WTC11 (cell line): ENCODE measurements at regions not wholly inside any gene's neighbourhood (a gene's known extent, or its start where the extent isn't known, plus 50 kb on each side); places are given as distances from the start of the nearest gene placed in this dataset.

Source experiments
- ATAC-seq: fragments of 200-7000 bp; cut with Tn5 transposase; 2 replicates; pipeline ENCODE4 v1.10.0; 2021; ENCODE audit warnings: mild to moderate bottlenecking, moderate library complexity
- CTCF ChIA-PET: fragments of 300-600 bp; sonication (Branson Sonifier 250); formaldehyde crosslinking; loops from one replicate; lab custom pipeline; 2021; ENCODE audit warnings: antibody characterized with exemption; lab: Charles Lee
- POLR2A ChIA-PET: fragments of 350-600 bp; sonication (Branson Sonifier 250); formaldehyde crosslinking; loops from one replicate; lab custom pipeline; 2021; ENCODE audit warnings: antibody characterized with exemption; lab: Charles Lee
- DNase-seq: peaks from one replicate; pipeline ENCODE4 v3.0.0; 2021; ENCODE audit warnings: low spot score
- H3K27ac Mint-ChIP-seq: 2 replicates; pipeline ENCODE4 v1.8.0; 2021; ENCODE audit warnings: mixed read lengths
- H3K27me3 Mint-ChIP-seq: 2 replicates; pipeline ENCODE4 v1.8.0; 2021; ENCODE audit warnings: low read depth, mild to moderate bottlenecking, moderate library complexity, mixed read lengths
- H3K36me3 Mint-ChIP-seq: 2 replicates; pipeline ENCODE4 v1.8.0; 2021; ENCODE audit warnings: mixed read lengths
- H3K4me1 Mint-ChIP-seq: 2 replicates; pipeline ENCODE4 v1.8.0; 2022; ENCODE audit warnings: mixed read lengths
- H3K4me3 Mint-ChIP-seq: 2 replicates; pipeline ENCODE4 v1.8.0; 2021; ENCODE audit warnings: mild to moderate bottlenecking, moderate library complexity, mixed read lengths
- H3K9me3 Mint-ChIP-seq: 2 replicates; pipeline ENCODE4 v1.8.0; 2021; ENCODE audit warnings: mixed read lengths
- GTF2I ChIP-seq: fragments of 250-450 bp; sonication (Bioruptor Pico); conservative IDR thresholded peaks from 2 replicates; pipeline ENCODE4 v1.4.0; 2021; ENCODE audit warnings: mild to moderate bottlenecking
- SMAD4 ChIP-seq: sonication (generic); formaldehyde crosslinking; IDR thresholded peaks from 2 replicates; pipeline ENCODE4 v1.8.0; 2022; ENCODE audit warnings: mild to moderate bottlenecking, missing genetic modification reagents
- TP53 ChIP-seq: sonication (generic); formaldehyde crosslinking; IDR thresholded peaks from 2 replicates; pipeline ENCODE4 v1.8.1; 2023; ENCODE audit warnings: mild to moderate bottlenecking, missing genetic modification reagents
- ZBTB21 ChIP-seq: sonication (generic); formaldehyde crosslinking; IDR thresholded peaks from 2 replicates; pipeline ENCODE4 v1.8.1; 2023; ENCODE audit warnings: mild to moderate bottlenecking, missing genetic modification reagents, borderline replicate concordance
- ZNF138 ChIP-seq: sonication (generic); formaldehyde crosslinking; conservative IDR thresholded peaks from 2 replicates; pipeline ENCODE4 v1.8.1; 2022; ENCODE audit warnings: mild to moderate bottlenecking, moderate library complexity, missing genetic modification reagents
- ZNF263 ChIP-seq: sonication (generic); formaldehyde crosslinking; IDR thresholded peaks from 2 replicates; pipeline ENCODE4 v1.8.1; 2022; ENCODE audit warnings: low read depth, mild to moderate bottlenecking, moderate library complexity, missing genetic modification reagents
- ZNF396 ChIP-seq: fragments of 250-450 bp; sonication (Bioruptor Pico); IDR thresholded peaks from 2 replicates; pipeline ENCODE4 v1.8.0; 2021; ENCODE audit warnings: mild to moderate bottlenecking, moderate library complexity, borderline replicate concordance
- ZNF416 ChIP-seq: fragments of 250-450 bp; sonication (Bioruptor Pico); IDR thresholded peaks from 2 replicates; pipeline ENCODE4 v1.9.0; 2021; ENCODE audit warnings: mild to moderate bottlenecking, inconsistent platforms
- TF ChIP-seq, protein P1 (sequence below): sonication (generic); formaldehyde crosslinking; IDR thresholded peaks from 2 replicates; pipeline ENCODE4 v1.8.1; 2022; ENCODE audit warnings: mild to moderate bottlenecking, missing genetic modification reagents, moderate library complexity, borderline replicate concordance
- TF ChIP-seq, protein P2 (sequence below): sonication (generic); formaldehyde crosslinking; IDR thresholded peaks from 2 replicates; pipeline ENCODE4 v1.8.1; 2022; ENCODE audit warnings: low read depth, mild to moderate bottlenecking, moderate library complexity, missing genetic modification reagents, borderline replicate concordance
- TF ChIP-seq, protein P3 (sequence below): sonication (generic); formaldehyde crosslinking; IDR thresholded peaks from 2 replicates; pipeline ENCODE4 v1.8.1; 2022; ENCODE audit warnings: missing genetic modification reagents, borderline replicate concordance
- TF ChIP-seq, protein P4 (sequence below): fragments of 200-600 bp; IDR thresholded peaks from 2 replicates; pipeline ENCODE4 v1.8.0; 2022; ENCODE audit warnings: antibody characterized with exemption
- TF ChIP-seq, protein P5 (sequence below): fragments of 250-450 bp; sonication (Bioruptor Pico); IDR thresholded peaks from 2 replicates; pipeline ENCODE4 v1.8.0; 2021; ENCODE audit warnings: mild to moderate bottlenecking
- TF ChIP-seq, protein P6 (sequence below): sonication (generic); formaldehyde crosslinking; IDR thresholded peaks from 2 replicates; pipeline ENCODE4 v1.8.0; 2022; ENCODE audit warnings: mild to moderate bottlenecking, missing genetic modification reagents
- TF ChIP-seq, protein P7 (sequence below): sonication (generic); formaldehyde crosslinking; IDR thresholded peaks from 2 replicates; pipeline ENCODE4 v1.8.0; 2022; ENCODE audit warnings: missing genetic modification reagents
- TF ChIP-seq, protein P8 (sequence below): fragments of 250-450 bp; sonication (Bioruptor Pico); IDR thresholded peaks from 2 replicates; pipeline ENCODE4 v2.1.2; 2022; ENCODE audit warnings: mild to moderate bottlenecking, moderate library complexity

DNA sequence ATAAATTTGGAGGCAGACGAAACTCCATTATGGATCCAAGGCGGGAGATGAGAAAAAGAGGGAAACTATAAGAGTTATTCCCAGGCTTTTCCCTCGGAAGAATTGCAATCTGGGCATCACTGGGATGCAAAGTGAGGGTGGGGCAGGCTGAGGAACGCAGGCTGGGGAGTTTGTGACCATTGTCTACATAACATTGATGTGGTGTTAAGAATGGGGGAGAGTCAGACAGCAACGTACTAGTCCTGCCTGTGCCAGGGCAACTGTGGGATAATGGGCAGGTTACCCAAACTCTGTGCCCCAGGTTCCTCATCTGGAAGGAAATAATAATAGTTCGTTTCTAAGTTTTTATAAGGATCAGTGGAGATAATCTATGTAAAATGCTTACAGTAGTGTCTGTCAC is 84.4 kb upstream of the SIX2 start:
- Mint-ChIP-seq H3K27me3 (no peaks in the 10 kb centered on the region; the same call in 1 of the 2 replicates), H3K9me3 (no peaks in the 10 kb centered on the region), H3K4me1 (no peaks in the 10 kb centered on the region; the same call in 1 of the 2 replicates), H3K4me3 (no peak overlapping the region), H3K36me3 (no peaks in the 10 kb centered on the region)
- DNase-seq (no peak), ATAC-seq (no peak)
- CTCF ChIA-PET, result no interaction called here
- TF ChIP-seq, protein P1, sequence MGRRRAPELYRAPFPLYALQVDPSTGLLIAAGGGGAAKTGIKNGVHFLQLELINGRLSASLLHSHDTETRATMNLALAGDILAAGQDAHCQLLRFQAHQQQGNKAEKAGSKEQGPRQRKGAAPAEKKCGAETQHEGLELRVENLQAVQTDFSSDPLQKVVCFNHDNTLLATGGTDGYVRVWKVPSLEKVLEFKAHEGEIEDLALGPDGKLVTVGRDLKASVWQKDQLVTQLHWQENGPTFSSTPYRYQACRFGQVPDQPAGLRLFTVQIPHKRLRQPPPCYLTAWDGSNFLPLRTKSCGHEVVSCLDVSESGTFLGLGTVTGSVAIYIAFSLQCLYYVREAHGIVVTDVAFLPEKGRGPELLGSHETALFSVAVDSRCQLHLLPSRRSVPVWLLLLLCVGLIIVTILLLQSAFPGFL (CRISPR knock-in tag), result no peak
- TF ChIP-seq ZNF263 (no peak), TP53 (no peak), ZNF138 (no peak), ZNF396 (CRISPR knock-in tag) (no peak)
- TF ChIP-seq, protein P2, sequence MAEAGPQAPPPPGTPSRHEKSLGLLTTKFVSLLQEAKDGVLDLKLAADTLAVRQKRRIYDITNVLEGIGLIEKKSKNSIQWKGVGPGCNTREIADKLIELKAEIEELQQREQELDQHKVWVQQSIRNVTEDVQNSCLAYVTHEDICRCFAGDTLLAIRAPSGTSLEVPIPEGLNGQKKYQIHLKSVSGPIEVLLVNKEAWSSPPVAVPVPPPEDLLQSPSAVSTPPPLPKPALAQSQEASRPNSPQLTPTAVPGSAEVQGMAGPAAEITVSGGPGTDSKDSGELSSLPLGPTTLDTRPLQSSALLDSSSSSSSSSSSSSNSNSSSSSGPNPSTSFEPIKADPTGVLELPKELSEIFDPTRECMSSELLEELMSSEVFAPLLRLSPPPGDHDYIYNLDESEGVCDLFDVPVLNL (CRISPR knock-in tag), result no peak
- TF ChIP-seq, protein P3, sequence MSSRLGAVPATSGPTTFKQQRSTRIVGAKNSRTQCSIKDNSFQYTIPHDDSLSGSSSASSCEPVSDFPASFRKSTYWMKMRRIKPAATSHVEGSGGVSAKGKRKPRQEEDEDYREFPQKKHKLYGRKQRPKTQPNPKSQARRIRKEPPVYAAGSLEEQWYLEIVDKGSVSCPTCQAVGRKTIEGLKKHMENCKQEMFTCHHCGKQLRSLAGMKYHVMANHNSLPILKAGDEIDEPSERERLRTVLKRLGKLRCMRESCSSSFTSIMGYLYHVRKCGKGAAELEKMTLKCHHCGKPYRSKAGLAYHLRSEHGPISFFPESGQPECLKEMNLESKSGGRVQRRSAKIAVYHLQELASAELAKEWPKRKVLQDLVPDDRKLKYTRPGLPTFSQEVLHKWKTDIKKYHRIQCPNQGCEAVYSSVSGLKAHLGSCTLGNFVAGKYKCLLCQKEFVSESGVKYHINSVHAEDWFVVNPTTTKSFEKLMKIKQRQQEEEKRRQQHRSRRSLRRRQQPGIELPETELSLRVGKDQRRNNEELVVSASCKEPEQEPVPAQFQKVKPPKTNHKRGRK (CRISPR knock-in tag), result no peak
- TF ChIP-seq, protein P4, sequence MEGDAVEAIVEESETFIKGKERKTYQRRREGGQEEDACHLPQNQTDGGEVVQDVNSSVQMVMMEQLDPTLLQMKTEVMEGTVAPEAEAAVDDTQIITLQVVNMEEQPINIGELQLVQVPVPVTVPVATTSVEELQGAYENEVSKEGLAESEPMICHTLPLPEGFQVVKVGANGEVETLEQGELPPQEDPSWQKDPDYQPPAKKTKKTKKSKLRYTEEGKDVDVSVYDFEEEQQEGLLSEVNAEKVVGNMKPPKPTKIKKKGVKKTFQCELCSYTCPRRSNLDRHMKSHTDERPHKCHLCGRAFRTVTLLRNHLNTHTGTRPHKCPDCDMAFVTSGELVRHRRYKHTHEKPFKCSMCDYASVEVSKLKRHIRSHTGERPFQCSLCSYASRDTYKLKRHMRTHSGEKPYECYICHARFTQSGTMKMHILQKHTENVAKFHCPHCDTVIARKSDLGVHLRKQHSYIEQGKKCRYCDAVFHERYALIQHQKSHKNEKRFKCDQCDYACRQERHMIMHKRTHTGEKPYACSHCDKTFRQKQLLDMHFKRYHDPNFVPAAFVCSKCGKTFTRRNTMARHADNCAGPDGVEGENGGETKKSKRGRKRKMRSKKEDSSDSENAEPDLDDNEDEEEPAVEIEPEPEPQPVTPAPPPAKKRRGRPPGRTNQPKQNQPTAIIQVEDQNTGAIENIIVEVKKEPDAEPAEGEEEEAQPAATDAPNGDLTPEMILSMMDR, result no peak
- TF ChIP-seq, protein P5, sequence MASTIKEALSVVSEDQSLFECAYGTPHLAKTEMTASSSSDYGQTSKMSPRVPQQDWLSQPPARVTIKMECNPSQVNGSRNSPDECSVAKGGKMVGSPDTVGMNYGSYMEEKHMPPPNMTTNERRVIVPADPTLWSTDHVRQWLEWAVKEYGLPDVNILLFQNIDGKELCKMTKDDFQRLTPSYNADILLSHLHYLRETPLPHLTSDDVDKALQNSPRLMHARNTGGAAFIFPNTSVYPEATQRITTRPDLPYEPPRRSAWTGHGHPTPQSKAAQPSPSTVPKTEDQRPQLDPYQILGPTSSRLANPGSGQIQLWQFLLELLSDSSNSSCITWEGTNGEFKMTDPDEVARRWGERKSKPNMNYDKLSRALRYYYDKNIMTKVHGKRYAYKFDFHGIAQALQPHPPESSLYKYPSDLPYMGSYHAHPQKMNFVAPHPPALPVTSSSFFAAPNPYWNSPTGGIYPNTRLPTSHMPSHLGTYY (CRISPR knock-in tag), result no peak
- TF ChIP-seq, protein P6, sequence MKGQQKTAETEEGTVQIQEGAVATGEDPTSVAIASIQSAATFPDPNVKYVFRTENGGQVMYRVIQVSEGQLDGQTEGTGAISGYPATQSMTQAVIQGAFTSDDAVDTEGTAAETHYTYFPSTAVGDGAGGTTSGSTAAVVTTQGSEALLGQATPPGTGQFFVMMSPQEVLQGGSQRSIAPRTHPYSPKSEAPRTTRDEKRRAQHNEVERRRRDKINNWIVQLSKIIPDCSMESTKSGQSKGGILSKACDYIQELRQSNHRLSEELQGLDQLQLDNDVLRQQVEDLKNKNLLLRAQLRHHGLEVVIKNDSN (CRISPR knock-in tag), result no peak
- TF ChIP-seq, protein P7, sequence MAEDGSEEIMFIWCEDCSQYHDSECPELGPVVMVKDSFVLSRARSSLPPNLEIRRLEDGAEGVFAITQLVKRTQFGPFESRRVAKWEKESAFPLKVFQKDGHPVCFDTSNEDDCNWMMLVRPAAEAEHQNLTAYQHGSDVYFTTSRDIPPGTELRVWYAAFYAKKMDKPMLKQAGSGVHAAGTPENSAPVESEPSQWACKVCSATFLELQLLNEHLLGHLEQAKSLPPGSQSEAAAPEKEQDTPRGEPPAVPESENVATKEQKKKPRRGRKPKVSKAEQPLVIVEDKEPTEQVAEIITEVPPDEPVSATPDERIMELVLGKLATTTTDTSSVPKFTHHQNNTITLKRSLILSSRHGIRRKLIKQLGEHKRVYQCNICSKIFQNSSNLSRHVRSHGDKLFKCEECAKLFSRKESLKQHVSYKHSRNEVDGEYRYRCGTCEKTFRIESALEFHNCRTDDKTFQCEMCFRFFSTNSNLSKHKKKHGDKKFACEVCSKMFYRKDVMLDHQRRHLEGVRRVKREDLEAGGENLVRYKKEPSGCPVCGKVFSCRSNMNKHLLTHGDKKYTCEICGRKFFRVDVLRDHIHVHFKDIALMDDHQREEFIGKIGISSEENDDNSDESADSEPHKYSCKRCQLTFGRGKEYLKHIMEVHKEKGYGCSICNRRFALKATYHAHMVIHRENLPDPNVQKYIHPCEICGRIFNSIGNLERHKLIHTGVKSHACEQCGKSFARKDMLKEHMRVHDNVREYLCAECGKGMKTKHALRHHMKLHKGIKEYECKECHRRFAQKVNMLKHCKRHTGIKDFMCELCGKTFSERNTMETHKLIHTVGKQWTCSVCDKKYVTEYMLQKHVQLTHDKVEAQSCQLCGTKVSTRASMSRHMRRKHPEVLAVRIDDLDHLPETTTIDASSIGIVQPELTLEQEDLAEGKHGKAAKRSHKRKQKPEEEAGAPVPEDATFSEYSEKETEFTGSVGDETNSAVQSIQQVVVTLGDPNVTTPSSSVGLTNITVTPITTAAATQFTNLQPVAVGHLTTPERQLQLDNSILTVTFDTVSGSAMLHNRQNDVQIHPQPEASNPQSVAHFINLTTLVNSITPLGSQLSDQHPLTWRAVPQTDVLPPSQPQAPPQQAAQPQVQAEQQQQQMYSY (CRISPR knock-in tag), result no peak
- TF ChIP-seq, all 79 proteins: peak for 0
- POLR2A ChIA-PET, result no interaction called here
- H3K27ac Mint-ChIP-seq, result no peak overlapping the region

DNA sequence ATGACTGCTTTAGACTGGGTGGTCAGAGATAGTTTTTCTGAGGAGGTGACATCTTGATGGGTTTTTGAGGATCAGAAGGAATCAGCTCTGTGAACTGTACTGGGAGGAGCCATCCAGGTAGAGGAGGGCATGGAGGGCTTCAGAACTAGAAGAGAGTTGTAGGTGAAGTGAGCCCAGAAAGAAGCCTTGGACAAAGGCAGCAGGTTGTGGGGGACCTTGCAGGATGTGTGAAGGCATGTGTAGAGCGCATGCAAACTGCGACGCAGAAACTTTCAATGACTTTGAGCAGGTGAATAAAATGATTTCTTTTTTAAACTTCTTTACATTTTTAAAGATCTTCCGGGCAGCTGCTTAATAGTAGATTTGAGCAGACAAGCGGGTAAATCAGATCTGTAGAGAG is 83.9 kb upstream of the SIX2 start:
- Mint-ChIP-seq H3K9me3 (no peaks in the 10 kb centered on the region), H3K4me1 (no peaks in the 10 kb centered on the region; the same call in 1 of the 2 replicates), H3K27me3 (no peaks in the 10 kb centered on the region; the same call in 1 of the 2 replicates), H3K36me3 (no peaks in the 10 kb centered on the region), H3K4me3 (no peak overlapping the region), H3K27ac (no peak overlapping the region)
- DNase-seq (no peak), ATAC-seq (no peak)
- ChIA-PET POLR2A (no interaction called here), CTCF (interaction anchor here (1.4 kb wide), 1 partner anchor 111 kb away, joined by 4 read pairs; no protein-coding TSS in a partner anchor)
- no peak for TF ChIP-seq ZNF263
- no peak for TF ChIP-seq GTF2I (CRISPR knock-in tag)
- no peak for TF ChIP-seq SMAD4 (CRISPR knock-in tag)
- TF ChIP-seq ZNF416 (CRISPR knock-in tag), result no peak
- TF ChIP-seq, protein P8, sequence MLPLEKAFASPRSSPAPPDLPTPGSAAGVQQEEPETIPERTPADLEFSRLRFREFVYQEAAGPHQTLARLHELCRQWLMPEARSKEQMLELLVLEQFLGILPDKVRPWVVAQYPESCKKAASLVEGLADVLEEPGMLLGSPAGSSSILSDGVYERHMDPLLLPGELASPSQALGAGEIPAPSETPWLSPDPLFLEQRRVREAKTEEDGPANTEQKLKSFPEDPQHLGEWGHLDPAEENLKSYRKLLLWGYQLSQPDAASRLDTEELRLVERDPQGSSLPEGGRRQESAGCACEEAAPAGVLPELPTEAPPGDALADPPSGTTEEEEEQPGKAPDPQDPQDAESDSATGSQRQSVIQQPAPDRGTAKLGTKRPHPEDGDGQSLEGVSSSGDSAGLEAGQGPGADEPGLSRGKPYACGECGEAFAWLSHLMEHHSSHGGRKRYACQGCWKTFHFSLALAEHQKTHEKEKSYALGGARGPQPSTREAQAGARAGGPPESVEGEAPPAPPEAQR (CRISPR knock-in tag), result no peak
- TF ChIP-seq ZBTB21 (CRISPR knock-in tag), result no peak
- TF ChIP-seq, protein P5 (CRISPR knock-in tag), result no peak
- no peak for TF ChIP-seq ZNF396 (CRISPR knock-in tag)
